C4-2B (cell line): ENCODE measurements at regions not wholly inside any gene's neighbourhood (a gene's known extent, or its start where the extent isn't known, plus 50 kb on each side); places are given as distances from the start of the nearest gene placed in this dataset.

Experiments used
- CTCF ChIP-seq: fragments of 450-650 bp; conservative IDR thresholded peaks from 2 replicates; pipeline ENCODE4 v1.5.1; 2017; ENCODE audit warnings: mild to moderate bottlenecking
- ZFX ChIP-seq: fragments of 450-650 bp; IDR thresholded peaks from 2 replicates; pipeline ENCODE4 v1.6.1; 2017

- TF ChIP-seq CTCF: no peak
- no peak for TF ChIP-seq ZFX
Measured at GRCh38 chr11:42243385-42243784, 783.9 kb upstream of the LRRC4C start.
